GM12891 (cell line): ENCODE measurements at regions not wholly inside any gene's neighbourhood (a gene's known extent, or its start where the extent isn't known, plus 50 kb on each side); places are given as distances from the start of the nearest gene placed in this dataset.

ENCODE experiments used
- PAX5 ChIP-seq: IDR thresholded peaks from 2 replicates; pipeline ENCODE4 v1.6.1; 2011; ENCODE audit warnings: low read length, moderate library complexity, mild to moderate bottlenecking; ENCODE audit not compliant: insufficient read depth, severe bottlenecking
- POLR2A ChIP-seq: IDR thresholded peaks from 2 replicates; pipeline ENCODE4 v1.6.1; 2011; ENCODE audit warnings: low read depth, low read length, control low read depth
- POLR2AphosphoS5 ChIP-seq: IDR thresholded peaks from 2 replicates; pipeline ENCODE4 v1.6.1; 2011; ENCODE audit warnings: low read depth, low read length, control low read depth
- POU2F2 ChIP-seq: IDR thresholded peaks from 2 replicates; pipeline ENCODE4 v1.6.1; 2011; ENCODE audit warnings: low read depth, mild to moderate bottlenecking, control low read depth, low read length, moderate library complexity
- SPI1 ChIP-seq: IDR thresholded peaks from 2 replicates; pipeline ENCODE4 v1.6.1; 2011; ENCODE audit warnings: low read depth, low read length, control low read depth
- TAF1 ChIP-seq: IDR thresholded peaks from 2 replicates; pipeline ENCODE4 v1.6.1; 2011; ENCODE audit warnings: low read depth, low read length, control low read depth

- TF ChIP-seq TAF1: no peak
- no peak for TF ChIP-seq POLR2AphosphoS5
- no peak for TF ChIP-seq PAX5
- no peak for TF ChIP-seq POU2F2
- no peak for TF ChIP-seq POLR2A
- TF ChIP-seq SPI1: no peak
Measured at GRCh38 chr3:20546636-20547035, 360.6 kb upstream of the SGO1 start.
